GM12874 (cell line): ENCODE measurements at regions not wholly inside any gene's neighbourhood (a gene's known extent, or its start where the extent isn't known, plus 50 kb on each side); places are given as distances from the start of the nearest gene placed in this dataset.
A peak's percentile ranks its signal among the peaks of the same experiment; 100 is the strongest.

ENCODE experiments used
- TF ChIP-seq, protein P1 (sequence below): IDR thresholded peaks from 2 replicates; pipeline ENCODE4 v1.5.1; 2011; ENCODE audit warnings: low read depth, mild to moderate bottlenecking, control low read depth, low read length, moderate library complexity; ENCODE audit not compliant: insufficient read depth

GRCh38 chr10:44030738-44031137, 354.2 kb downstream of the CXCL12 start:
- TF ChIP-seq, protein P1, sequence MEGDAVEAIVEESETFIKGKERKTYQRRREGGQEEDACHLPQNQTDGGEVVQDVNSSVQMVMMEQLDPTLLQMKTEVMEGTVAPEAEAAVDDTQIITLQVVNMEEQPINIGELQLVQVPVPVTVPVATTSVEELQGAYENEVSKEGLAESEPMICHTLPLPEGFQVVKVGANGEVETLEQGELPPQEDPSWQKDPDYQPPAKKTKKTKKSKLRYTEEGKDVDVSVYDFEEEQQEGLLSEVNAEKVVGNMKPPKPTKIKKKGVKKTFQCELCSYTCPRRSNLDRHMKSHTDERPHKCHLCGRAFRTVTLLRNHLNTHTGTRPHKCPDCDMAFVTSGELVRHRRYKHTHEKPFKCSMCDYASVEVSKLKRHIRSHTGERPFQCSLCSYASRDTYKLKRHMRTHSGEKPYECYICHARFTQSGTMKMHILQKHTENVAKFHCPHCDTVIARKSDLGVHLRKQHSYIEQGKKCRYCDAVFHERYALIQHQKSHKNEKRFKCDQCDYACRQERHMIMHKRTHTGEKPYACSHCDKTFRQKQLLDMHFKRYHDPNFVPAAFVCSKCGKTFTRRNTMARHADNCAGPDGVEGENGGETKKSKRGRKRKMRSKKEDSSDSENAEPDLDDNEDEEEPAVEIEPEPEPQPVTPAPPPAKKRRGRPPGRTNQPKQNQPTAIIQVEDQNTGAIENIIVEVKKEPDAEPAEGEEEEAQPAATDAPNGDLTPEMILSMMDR = no peak

GRCh38 chr10:44030132-44030531, 354.8 kb downstream of the CXCL12 start:
- TF ChIP-seq, protein P1 = peak; percentile 67

DNA sequence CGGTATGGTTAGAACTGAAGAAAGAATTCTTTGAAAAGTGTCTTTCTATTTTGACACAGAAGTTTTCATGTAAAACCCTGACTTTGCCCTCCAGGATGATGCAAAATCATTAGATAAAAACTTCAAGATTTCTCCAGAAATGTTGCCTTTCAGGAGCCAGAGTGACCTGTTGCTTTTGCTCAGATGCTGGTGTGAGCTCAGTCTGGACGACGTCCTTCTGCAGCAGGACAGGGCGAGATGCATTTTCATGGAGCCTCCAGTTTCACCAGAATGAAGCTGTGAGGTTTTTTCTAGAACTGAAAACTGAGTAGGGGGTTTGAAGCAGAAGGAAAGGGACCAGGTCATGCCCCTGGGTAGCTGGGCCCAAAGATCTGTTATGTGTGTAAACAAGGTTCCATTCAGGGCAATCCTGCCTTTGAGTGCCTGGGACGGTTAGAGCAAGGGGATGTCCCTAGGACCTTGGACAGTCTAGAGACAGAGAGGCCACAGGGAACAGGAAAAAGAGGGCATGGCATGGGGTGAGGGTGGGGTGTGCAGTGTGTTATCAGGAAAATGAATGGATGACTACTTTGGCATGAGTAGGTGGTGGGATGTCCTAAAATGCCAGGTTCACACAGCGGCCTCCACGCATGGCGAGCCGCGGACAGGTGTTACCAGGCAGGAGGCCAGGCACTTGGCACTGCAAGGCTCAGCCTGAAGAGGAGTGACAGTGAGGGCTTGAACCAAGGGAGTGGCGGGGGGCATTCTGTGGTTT, 356.3 kb downstream of the CXCL12 start:
- TF ChIP-seq, protein P1 = no peak

- TF ChIP-seq, protein P1 = no peak
Observed at GRCh38 chr10:44024356-44025116, 360.4 kb downstream of the CXCL12 start.

DNA sequence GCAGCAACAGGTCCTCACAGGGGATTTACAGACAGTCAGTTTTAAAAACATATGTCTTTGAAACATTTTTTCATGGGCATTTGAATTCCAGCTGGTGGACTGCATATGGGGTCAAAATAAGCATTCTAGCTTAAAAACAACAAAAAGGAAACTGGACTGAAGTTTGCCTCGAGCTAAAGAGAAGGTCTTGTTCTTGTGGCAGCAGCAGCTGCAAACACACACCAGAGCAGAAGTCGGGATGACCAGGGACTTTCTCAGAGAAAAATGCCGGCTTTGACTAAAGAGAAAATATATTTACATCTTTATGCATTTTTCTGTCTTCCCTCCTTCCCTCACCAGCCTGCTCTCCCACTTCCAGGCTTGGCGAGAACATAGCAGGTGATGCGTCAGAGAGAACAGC, 361.4 kb downstream of the CXCL12 start:
- TF ChIP-seq, protein P1 = no peak

DNA sequence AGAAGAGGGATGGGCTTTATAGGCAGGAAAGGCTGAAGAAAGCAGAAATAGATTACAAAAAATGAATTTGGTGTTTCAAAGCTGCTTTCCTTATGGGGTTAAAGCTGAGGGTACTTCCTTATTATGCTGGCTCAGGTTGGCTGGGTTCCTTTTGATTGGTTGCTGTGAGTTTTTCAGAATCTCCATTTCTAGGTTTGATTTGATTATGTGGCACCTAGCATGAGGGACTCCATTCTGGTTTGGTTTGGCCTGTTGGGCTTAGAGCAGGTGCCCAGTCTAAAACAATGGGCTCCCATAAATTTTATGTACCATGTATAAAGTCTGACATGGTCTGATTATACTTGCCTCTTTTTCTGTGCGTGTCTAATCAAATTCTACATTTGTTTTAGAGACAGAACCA, 362.7 kb downstream of the CXCL12 start:
- TF ChIP-seq, protein P1 = no peak

DNA sequence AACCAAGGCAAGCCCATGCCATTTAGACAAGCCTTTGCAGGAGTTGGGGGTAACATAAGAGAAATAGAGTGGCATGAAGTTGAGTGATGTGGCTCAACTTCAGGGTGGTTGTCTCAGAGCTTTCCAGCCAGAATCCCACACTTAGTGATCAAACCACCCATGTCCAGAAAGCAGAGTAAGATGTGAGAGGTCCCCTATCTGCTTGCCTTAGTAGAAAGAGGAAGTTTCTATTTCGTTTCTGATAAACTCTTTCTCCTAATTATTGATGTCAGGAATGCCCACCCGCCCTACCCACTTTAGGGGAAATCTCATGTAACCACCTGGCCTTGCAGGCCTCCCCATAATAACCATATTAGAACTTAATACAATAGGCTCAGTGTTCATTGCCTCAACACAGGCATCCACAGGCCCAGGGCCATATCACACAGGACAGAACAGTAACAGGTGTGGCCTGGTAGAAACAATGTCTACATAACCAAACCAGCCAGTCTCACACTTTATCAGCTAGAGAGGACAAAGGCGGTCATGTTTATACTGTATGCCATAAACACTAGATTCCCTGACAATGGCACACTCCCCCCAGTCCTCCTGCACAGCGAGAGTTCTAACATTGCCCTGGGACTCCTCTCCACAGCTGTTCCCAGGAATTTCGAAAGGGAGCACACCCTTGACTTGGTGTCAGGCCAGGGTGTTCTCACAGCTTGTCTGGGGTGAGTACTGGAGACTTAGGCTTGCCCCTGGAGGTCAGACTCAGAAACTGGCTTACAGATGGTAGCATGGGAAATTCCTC, 364.4 kb downstream of the CXCL12 start:
- TF ChIP-seq, protein P1 = no peak
